VCaP (cell line): ENCODE measurements at regions not wholly inside any gene's neighbourhood (a gene's known extent, or its start where the extent isn't known, plus 50 kb on each side); places are given as distances from the start of the nearest gene placed in this dataset.

Source experiments
- H3K27ac ChIP-seq: fragments of 450-650 bp; 2 replicates; pipeline ENCODE4 v1.5.1; 2017
- TF ChIP-seq, protein P1 (sequence below): fragments of 450-650 bp; conservative IDR thresholded peaks from 2 replicates; pipeline ENCODE4 v1.5.1; 2017; ENCODE audit warnings: mild to moderate bottlenecking, moderate library complexity

DNA sequence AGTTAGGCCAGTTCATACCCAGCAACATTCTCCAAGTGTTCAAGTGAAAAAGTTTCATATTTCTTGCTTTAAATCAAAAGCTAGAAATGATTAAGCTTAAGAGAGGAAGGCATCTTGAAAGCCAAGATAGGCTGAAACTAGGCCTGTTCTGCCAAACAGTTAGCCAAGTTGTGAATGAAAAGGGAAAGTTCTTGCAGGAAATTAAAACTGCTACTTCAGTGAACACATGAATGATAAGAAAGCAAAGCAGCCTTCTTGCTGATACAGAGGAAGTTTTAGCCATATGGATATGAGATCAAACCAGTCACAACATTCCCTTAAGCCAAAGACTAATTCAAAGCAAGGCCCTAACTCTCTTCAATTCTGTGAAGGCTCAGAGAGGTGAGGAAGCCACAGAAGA lies 274.7 kb downstream of the TUSC7 start:
- H3K27ac ChIP-seq: no peak overlapping the region
- TF ChIP-seq, protein P1, sequence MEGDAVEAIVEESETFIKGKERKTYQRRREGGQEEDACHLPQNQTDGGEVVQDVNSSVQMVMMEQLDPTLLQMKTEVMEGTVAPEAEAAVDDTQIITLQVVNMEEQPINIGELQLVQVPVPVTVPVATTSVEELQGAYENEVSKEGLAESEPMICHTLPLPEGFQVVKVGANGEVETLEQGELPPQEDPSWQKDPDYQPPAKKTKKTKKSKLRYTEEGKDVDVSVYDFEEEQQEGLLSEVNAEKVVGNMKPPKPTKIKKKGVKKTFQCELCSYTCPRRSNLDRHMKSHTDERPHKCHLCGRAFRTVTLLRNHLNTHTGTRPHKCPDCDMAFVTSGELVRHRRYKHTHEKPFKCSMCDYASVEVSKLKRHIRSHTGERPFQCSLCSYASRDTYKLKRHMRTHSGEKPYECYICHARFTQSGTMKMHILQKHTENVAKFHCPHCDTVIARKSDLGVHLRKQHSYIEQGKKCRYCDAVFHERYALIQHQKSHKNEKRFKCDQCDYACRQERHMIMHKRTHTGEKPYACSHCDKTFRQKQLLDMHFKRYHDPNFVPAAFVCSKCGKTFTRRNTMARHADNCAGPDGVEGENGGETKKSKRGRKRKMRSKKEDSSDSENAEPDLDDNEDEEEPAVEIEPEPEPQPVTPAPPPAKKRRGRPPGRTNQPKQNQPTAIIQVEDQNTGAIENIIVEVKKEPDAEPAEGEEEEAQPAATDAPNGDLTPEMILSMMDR: no peak

- no peak overlapping the region for H3K27ac ChIP-seq
- TF ChIP-seq, protein P1: no peak
Measured at GRCh38 chr3:116994351-116994879, 284.8 kb downstream of the TUSC7 start.

DNA sequence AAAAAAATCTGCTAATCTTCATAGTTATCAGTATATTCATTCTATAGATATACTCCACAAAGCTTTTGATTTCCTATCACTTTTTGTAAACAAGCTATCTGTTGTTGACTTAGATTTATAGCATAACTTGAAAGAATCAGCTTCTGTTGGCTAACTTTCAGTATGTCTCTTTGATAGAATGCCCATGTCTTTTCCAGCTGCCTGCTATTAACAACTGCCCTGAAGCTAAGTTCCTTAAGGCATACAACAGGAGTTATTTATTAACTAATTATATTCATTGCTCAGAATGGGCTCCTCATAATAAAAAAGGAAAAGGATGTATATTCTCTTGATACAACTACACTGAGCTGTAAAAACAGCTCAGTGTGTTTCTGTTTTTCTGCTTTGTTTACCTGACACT lies 293.9 kb downstream of the TUSC7 start:
- TF ChIP-seq, protein P1: no peak

DNA sequence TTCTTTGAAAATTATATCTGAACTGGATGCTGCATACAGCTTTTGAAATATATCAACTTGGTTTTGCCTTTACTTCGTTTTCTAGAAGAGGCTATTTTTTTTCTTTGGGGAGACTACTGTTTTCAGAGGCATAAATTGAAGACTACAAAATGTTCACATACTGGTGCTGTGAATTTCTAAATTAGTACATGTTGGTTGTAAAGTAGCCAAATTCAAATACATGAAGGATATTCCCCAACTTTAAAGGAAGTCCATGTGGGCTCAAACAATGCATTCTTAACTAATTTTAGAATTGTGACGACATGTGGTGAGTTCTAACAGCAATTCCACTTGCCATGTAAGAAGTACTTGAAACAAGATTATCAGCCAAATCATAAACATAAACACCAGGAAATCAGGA lies 295.7 kb downstream of the TUSC7 start:
- H3K27ac ChIP-seq: no peak overlapping the region
- TF ChIP-seq, protein P1: no peak

More for the DNA sequence above, 293.9 kb downstream of the TUSC7 start:
- peak overlapping the region; percentile 52 for H3K27ac ChIP-seq

GRCh38 chr3:117005911-117006522 lies 296.4 kb downstream of the TUSC7 start:
- no peak overlapping the region for H3K27ac ChIP-seq
- TF ChIP-seq, protein P1: no peak

DNA sequence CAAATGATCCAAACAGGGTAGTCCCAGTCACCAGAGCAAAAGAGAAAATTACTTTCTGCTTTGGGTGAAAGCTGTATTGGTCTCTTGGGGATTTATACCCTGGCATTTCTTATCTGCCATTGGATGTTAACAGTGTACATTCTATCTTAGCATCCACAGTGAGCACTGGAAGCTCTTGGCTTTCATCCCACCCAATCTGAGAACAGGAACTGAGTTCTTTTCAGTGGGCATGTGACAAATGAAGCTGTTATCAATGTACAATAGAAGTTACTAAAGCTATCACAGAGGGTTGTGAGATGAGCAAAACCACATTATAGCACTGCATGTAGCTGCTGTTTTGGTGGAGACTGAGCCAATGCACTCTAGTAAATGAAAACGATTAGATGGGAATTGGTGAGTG lies 300.7 kb downstream of the TUSC7 start:
- no peak overlapping the region for H3K27ac ChIP-seq
- TF ChIP-seq, protein P1: no peak

DNA sequence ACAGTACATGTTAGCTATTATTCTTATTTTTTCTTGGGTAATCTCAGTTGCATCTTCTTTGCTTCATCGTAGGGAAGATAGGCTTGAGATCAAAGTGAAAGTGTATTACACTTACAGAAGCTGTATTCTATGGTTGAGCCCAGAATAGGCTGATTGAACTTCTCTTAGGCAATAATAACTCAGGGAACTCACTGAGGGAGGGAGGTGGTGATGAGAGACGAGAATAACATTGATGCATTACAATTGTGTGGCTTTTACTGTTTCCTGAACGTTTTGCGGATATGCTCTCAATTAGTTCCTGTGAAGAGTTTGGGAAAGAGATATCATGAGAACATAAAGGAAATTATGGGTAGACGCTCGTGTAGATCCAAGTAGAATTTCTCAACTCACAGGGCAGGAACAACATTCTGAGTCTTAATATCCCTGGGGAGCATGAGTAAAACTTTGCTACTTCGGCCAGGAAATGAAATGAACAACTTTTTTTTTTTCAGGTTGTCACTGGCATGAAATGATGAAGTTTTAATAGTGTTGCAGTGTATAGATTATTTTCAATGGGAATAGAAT lies 302.2 kb downstream of the TUSC7 start:
- TF ChIP-seq, protein P1: no peak
- H3K27ac ChIP-seq: no peak overlapping the region
